ENCODE measurements at regions not wholly inside any gene's neighbourhood (a gene's known extent, or its start where the extent isn't known, plus 50 kb on each side); places are given as distances from the start of the nearest gene placed in this dataset.
"Not testable (repeated sequence)": the region's sequence is repeated elsewhere in the genome, so short reads cannot be mapped to it uniquely, and the experiment has no call there.

- no peak for DNase-seq
Measured at GRCh38 chrX:1853916-1854315, 239.1 kb downstream of the ASMT start.

DNA sequence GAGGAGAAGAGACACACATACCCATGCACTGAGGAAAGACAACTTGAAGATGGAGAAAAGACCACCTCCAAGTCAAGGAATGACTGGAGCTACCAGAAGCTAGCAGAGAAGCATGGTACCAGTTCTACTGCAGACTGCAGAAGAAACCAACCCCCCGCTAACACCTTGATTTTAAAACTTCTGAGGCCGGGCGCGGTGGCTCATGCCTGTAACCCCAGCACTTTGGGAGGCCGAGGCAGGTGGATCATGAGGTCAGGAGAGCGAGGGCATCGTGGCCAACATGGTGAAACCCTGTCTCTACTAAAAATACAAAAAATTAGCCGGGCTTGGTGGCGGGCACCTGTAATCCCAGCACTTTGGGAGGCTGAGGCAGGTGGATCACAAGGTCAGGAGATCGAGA lies 240.0 kb downstream of the ASMT start:
- DNase-seq: not testable (repeated sequence)

DNA sequence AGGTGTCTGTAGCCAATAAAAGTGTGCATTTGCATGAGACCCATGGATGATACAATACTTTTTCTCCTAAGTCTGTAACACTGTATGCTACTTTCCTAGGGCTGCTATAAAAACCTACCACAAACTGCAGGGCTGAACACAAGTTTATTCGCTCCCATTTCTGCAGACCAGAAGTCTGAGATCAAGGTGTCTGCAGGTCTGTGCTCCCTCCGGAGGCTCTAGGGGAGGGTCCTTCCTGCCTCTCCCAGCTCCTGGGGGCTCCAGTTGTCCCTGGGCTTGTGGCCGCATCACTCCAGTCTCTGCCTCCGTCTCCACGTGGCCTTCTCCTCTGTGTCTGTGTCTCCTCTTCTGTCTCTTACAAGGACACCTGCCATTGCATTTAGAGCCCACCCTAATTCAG lies 244.4 kb downstream of the ASMT start:
- DNase-seq: not testable (repeated sequence)

- no peak for DNase-seq
Measured at GRCh38 chrX:1860936-1861594, 246.2 kb downstream of the ASMT start.

- not testable (repeated sequence) for DNase-seq
Measured at GRCh38 chrX:1863995-1864394, 249.1 kb downstream of the ASMT start.

DNA sequence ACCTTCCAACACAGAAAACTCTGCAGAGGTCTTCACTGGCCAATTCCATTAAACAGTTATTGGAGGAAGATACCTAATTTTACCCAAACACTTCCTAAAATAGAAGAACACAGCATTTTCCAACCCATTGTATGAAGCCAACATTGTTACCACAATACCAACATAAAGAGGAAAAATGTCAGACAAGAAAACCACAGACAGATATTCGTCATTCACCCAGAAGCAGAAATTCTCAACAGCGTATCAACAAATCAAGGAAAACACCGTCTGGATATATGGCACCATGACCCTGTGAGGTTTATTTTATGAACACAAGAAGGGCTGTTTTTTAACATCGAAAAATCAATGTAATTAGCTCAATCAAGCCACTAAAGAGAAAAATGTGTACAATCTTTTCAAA lies 255.6 kb downstream of the ASMT start:
- no peak for DNase-seq

DNA sequence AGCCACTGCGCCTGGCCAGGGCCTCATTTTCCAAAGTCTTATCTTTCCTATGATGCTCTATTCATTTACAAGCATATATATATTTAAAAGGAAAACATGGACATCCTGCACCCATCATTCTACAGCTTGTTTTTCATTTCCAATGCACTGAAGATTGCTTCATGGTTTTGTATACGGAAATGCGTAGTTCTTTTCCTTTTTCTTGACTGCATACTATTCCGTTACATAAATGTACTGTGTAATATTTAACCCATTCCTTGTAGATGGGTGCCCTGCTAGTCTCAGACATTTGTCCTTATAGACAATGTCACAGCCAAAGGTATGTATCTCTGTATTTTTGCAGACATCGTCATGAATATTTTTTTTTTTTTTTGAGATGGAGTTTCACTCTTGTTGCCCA lies 257.0 kb downstream of the ASMT start:
- DNase-seq: no peak

- DNase-seq: no peak
Measured at GRCh38 chrX:1873671-1874070, 258.8 kb downstream of the ASMT start.

- DNase-seq: no peak
Measured at GRCh38 chrX:1874416-1874815, 259.6 kb downstream of the ASMT start.

DNA sequence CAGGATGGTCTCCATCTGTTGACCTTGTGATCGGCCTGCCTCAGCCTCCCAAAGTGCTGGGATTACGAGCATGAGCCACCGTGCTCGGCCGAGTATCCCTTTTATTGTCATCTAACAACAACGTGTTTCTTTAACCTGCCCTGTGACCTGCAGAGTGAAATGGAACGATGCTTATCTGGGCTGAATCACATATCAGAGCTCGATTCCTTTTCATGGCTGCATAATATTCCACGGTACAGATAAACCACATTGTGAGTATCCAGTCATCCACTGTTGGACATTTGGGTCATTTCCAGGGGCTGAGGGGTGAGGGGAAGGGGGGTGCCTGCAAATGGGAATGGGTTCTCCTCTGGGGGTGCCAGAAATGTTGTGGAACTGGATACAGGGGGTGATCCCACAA lies 260.0 kb downstream of the ASMT start:
- no peak for DNase-seq

GRCh38 chrX:1876041-1876440 lies 261.2 kb downstream of the ASMT start:
- DNase-seq: no peak

DNA sequence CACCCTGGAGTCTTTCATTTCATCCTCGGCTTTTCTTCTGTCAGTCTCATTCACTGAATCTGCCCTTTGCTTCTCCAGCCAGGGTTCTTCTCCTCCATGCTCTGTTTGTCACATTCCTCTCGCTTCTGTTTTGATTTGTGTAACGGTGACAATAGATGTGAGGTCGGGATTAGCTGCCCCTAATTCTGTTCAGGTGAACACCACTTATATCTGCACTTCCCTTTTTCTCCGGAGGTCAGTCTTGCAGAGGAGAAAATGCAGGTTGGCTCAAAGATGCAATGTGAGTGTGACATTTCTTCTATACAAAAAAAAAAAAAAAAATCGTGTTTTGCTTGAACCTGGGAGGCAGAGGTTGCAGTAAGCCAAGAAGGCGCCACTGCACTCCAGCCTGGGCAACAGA lies 262.9 kb downstream of the ASMT start:
- no peak for DNase-seq

DNA sequence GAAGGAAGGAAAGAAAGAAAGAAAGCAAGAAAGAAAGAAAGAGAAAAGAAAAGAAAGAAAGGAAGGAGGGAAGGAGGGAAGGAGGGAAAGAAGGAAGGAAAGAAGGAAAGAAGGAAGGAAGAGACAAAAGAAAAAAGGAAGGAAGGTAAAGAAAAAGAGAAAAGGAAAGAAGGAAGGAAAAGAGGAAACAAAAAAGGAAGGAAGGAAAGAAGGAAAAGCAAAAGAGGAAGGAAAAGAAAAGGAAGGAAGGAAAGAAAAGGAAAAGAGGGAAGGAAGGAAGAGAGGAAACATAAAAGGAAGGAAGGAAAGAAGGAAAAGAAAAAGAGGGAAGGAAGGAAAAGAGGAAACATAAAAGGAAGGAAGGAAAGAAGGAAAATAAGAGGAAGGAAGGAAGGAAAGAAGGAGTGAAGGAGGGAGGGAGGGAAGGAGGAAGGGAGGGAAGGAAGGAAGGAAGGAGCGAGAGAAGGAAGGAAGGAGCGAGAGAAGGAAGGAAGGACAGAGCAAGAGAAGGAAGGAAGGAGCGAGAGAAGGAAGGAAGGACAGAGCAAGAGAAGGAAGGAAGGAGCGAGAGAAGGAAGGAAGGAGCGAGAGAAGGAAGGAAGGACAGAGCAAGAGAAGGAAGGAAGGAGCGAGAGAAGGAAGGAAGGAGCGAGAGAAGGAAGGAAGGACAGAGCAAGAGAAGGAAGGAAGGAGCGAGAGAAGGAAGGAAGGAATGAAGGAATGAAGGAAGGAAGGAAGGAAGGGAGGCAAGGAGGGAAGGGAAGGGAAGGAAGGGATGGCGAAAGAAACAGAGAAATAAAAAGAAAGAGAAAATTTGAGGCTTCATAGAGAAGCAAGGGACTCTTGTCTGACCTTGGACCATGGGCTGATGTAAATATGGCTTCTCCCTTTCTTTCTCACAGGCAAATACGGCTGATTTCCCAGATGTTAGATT lies 266.3 kb downstream of the ASMT start:
- DNase-seq: not testable (repeated sequence)

DNA sequence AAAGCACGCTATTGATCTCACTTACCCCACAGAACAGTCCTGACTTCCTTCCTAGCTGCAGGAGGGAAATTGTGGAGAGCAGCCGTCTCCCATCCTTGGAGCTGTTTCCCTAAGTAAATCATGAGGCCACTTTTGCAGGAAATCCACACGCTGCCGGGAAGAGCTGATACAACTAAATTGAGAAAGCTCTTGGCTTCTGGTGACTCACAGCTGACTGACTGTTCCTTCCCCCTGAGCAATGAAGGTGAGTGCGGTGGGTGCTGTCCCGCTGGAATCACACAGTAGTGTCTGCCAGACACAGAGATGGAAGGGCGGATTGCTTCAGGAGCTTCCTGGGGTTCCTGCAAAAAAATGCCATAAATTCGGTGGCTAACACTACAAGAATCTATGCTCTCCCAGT lies 268.9 kb downstream of the ASMT start:
- no peak for DNase-seq

- no peak for DNase-seq
Measured at GRCh38 chrX:1884446-1884845, 269.6 kb downstream of the ASMT start.

DNA sequence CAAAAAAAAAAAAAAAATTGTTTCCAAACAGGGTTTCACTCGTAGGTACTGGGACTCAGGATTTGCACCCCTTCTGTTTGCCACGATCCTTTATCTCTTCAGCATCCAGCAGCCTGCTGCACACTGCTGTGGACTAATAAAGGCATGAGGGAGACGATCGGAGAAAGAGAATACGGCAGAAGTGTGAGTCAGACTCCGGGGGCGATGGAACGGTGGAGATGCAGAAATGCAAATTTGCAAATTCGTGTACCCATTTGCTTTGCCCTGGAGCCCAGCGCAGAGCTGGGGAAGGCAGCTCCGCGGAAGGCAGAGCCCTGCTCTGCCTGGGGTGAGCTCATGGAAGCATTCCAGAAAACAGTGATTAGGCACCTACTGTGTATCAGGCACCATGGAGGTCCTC lies 270.3 kb downstream of the ASMT start:
- DNase-seq: no peak

DNA sequence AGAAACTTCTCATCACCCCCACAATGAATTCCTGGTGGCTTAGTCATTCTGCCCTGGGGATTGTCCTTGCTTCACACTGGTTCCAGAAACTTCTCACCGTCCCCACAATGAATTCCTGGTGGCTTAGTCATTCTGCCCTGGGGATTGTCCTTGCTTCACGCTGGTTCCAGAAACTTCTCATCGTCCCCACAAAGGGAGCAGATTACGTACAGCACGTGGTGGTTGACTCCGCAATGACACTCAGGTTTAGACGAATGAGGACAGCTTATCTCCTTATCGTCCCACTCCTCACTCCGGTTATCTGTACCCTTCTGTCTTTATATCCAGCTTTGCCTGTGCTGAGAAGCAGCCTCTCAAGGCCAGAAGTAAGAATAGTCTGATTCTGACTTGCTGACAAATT lies 273.4 kb downstream of the ASMT start:
- DNase-seq: not testable (repeated sequence)

- no peak for DNase-seq
Measured at GRCh38 chrX:1894026-1894294, 279.1 kb downstream of the ASMT start.

DNA sequence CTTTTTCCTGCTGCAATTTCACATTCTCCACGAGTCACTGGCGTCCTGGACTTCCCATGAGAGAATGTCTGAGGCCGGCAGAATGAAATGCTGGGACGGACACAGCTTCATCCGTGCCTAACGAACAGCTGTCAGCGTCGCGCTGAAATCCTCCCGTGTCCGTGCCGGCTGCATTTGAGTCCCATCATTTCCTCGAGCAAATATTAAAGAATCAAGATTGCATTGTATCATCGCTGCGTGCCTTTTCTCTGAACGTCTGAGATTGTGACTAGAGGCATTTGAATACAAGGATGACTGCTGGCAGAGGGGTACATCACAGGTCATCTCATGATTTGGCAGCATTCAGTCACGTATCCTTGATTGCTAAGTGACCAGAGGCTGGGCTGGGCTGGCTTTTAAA lies 279.9 kb downstream of the ASMT start:
- no peak for DNase-seq

GRCh38 chrX:1895583-1895982 lies 280.7 kb downstream of the ASMT start:
- DNase-seq: no peak

DNA sequence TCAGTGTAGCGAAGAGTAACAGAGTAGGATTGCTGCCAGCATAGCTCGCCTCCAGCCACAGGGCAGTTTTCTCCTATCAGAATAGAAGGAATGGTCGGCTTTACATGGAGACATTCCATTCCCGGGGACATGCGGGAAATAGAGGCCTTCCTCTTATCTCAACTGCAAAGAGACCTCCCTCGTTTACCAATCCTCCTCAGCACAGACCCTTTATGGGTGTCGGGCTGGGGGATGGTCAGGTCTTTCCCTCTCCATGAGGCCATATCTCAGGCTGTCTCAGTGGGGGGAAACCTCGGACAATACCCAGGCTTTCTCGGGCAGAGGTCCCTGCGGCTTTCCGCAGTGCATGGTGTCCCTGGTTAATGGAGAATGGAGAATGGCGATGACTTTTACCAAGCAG lies 285.0 kb downstream of the ASMT start:
- no peak for DNase-seq

DNA sequence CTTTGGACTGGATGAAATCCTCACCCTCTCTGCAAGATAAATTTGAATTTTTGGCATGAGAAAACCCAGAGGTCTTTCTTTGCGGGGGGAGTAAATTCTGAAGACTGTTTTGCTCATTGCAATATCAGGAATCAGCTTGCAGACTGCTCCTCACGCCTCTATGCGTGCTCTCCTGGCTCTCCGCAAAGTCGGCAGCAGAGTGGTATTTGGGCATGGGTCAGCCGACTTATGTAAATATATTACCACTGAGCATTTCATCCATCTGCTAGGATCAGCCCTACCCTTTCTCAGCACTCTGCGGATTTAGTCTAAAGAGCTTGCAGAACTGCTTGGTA lies 288.0 kb downstream of the ASMT start:
- no peak for DNase-seq

DNA sequence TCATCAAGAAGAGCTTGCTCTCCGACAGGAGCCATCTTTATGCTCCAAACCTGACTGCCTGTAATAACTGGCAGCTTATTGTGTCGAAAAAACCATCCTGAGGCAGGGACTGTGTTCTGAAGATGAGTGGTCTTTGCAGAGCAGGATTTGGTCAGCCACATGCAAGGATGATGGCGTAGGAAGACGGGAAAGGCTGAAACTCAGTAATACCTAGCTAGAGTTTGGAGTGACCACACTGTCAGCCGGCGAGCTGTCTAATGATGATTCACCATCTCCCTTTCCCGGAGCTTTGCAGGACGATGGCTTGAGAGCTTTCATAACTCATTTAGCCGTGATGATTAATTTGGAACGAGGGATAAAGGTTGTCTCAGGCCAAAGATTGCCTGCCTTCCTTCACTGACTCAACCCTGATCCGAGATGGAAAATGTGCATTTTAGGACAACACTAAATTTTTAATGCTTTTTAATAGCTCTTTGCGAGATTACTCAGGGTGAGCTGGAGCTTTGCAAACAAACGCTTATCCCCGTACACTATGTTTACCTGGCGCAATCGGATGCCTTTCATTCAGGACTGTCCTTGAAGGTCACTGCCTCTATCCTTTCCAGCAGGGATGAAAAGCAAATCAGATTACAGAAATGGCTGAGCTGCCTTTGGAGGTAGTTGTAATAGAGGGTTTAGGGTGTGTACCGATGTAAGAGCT lies 288.5 kb downstream of the ASMT start:
- no peak for DNase-seq

GRCh38 chrX:1904663-1905218 lies 289.9 kb downstream of the ASMT start:
- no peak for DNase-seq

All from NCI-H1417 (cell line).